ENCODE measurements at regions not wholly inside any gene's neighbourhood (a gene's known extent, or its start where the extent isn't known, plus 50 kb on each side); places are given as distances from the start of the nearest gene placed in this dataset.

- Histone ChIP-seq H3K9ac (ENCODE audit: low read length) (no peak overlapping the region), H3K9me3 (ENCODE audit: control extremely low read depth in 1 of 3, control insufficient read depth in 2 of 3, insufficient read depth in 1 of 3, low read length in 2 of 3) (peaks cover 0 to 2% (median 0%) of the 10 kb centered on the region in 3 donors), H3K4me1 (ENCODE audit: control insufficient read depth in 2 of 2, insufficient read depth in 2 of 2, low read length in 2 of 2) (no peaks in the 10 kb centered on the region), H3K36me3 (replicated peaks in 1 of 2; ENCODE audit: control extremely low read depth in 1 of 2, control insufficient read depth in 1 of 2, extremely low read depth in 1 of 2, insufficient read depth in 2 of 2, low read length in 1 of 2) (no peaks in the 10 kb centered on the region), H2AFZ (ENCODE audit: insufficient read depth, low read depth, low read length, poor library complexity, severe bottlenecking) (no peak overlapping the region), H3K27ac (ENCODE audit: low read length in 2 of 2) (no peak overlapping the region), H3K4me2 (replicated peaks; ENCODE audit: low read depth, low read length, poor library complexity, severe bottlenecking) (no peak overlapping the region), H3K4me3 (ENCODE audit: control extremely low read depth in 1 of 5, extremely low read depth in 1 of 5, insufficient read depth in 1 of 5, low read depth in 2 of 5, low read length in 4 of 5) (no peak overlapping the region), H3K79me2 (ENCODE audit: control insufficient read depth, insufficient read depth, low read length) (no peaks in the 10 kb centered on the region), H4K20me1 (ENCODE audit: control insufficient read depth, insufficient read depth, low read length, poor library complexity, severe bottlenecking) (no peaks in the 10 kb centered on the region), H3K27me3 (replicated peaks in 1 of 4; ENCODE audit: control extremely low read depth in 1 of 4, control insufficient read depth in 3 of 4, insufficient read depth in 4 of 4, low read length in 3 of 4) (no peaks in the 10 kb centered on the region)
- ATAC-seq (ENCODE audit: low read depth) (no peak), DNase-seq (no peak)
- CTCF ChIA-PET: no interaction called here
- Mint-ChIP-seq H3K27me3 (no peaks in the 10 kb centered on the region), H3K9me3 (ENCODE audit: insufficient read depth) (no peaks in the 10 kb centered on the region), H3K4me3 (no peak overlapping the region), H3K27ac (no peak overlapping the region), H3K4me1 (no peaks in the 10 kb centered on the region)
- POLR2A ChIA-PET: no interaction called here
- intact Hi-C loops (cut with micrococcal nuclease): no loop called here
- no peak for TF ChIP-seq CTCF (IDR thresholded peaks at IDR 0.05)
- TF ChIP-seq EZH2 (IDR thresholded peaks at IDR 0.05; ENCODE audit: borderline replicate concordance, insufficient read depth, low read depth, low read length, poor library complexity, severe bottlenecking): no peak
- 94% methylated on average over 12 of the region's 15 CpGs for WGBS (ENCODE audit: insufficient coverage)
Observed at GRCh38 chr2:16105669-16106281, 165.4 kb downstream of the MYCN start.

- DNase-seq: no peak
- no peaks in the 10 kb centered on the region for H3K27me3 Mint-ChIP-seq
- CTCF ChIA-PET: no interaction called here
- intact Hi-C loops (cut with micrococcal nuclease): no loop called here
- Histone ChIP-seq H3K4me3 (ENCODE audit: control extremely low read depth in 1 of 5, extremely low read depth in 1 of 5, insufficient read depth in 1 of 5, low read depth in 2 of 5, low read length in 4 of 5) (no peak overlapping the region), H3K36me3 (replicated peaks in 1 of 2; ENCODE audit: control extremely low read depth in 1 of 2, control insufficient read depth in 1 of 2, extremely low read depth in 1 of 2, insufficient read depth in 2 of 2, low read length in 1 of 2) (no peaks in the 10 kb centered on the region), H3K79me2 (ENCODE audit: control insufficient read depth, insufficient read depth, low read length) (no peaks in the 10 kb centered on the region), H3K9ac (ENCODE audit: low read length) (no peak overlapping the region), H3K9me3 (ENCODE audit: control extremely low read depth in 1 of 3, control insufficient read depth in 2 of 3, insufficient read depth in 1 of 3, low read length in 2 of 3) (peaks cover 0 to 3% (median 0%) of the 10 kb centered on the region in 3 donors), H3K4me2 (replicated peaks; ENCODE audit: low read depth, low read length, poor library complexity, severe bottlenecking) (no peak overlapping the region), H4K20me1 (ENCODE audit: control insufficient read depth, insufficient read depth, low read length, poor library complexity, severe bottlenecking) (no peaks in the 10 kb centered on the region), H3K27me3 (replicated peaks in 1 of 4; ENCODE audit: control extremely low read depth in 1 of 4, control insufficient read depth in 3 of 4, insufficient read depth in 4 of 4, low read length in 3 of 4) (no peaks in the 10 kb centered on the region), H3K27ac (ENCODE audit: low read length in 2 of 2) (no peak overlapping the region), H2AFZ (ENCODE audit: insufficient read depth, low read depth, low read length, poor library complexity, severe bottlenecking) (no peak overlapping the region), H3K4me1 (ENCODE audit: control insufficient read depth in 2 of 2, insufficient read depth in 2 of 2, low read length in 2 of 2) (no peaks in the 10 kb centered on the region)
- 84% methylated on average over 7 of the region's 11 CpGs for WGBS (ENCODE audit: insufficient coverage)
- POLR2A ChIA-PET: no interaction called here
- no peaks in the 10 kb centered on the region for H3K9me3 Mint-ChIP-seq (ENCODE audit: insufficient read depth)
- no peak for TF ChIP-seq CTCF (IDR thresholded peaks at IDR 0.05)
- no peak for TF ChIP-seq EZH2 (IDR thresholded peaks at IDR 0.05; ENCODE audit: borderline replicate concordance, insufficient read depth, low read depth, low read length, poor library complexity, severe bottlenecking)
- no peak overlapping the region for H3K4me3 Mint-ChIP-seq
- H3K27ac Mint-ChIP-seq: no peak overlapping the region
- H3K4me1 Mint-ChIP-seq: no peaks in the 10 kb centered on the region
- no peak for ATAC-seq (ENCODE audit: low read depth)
Observed at GRCh38 chr2:16104949-16105668, 164.8 kb downstream of the MYCN start.

Measured in B cell (primary cell).